Astrocyte (in vitro differentiated cells and primary cell): ENCODE measurements at regions not wholly inside any gene's neighbourhood (a gene's known extent, or its start where the extent isn't known, plus 50 kb on each side); places are given as distances from the start of the nearest gene placed in this dataset.

Experiments
- DNase-seq: peaks from one replicate; pipeline ENCODE4 v3.0.0-alpha.2; 2010; ENCODE audit warnings: low read depth
- FAIRE-seq: peaks from 2 replicates; lab custom pipeline; 2011; peaks lifted over from hg19 to GRCh38; lab: Jason Lieb, UNC
- H2AFZ ChIP-seq: 2 replicates; pipeline ENCODE4 v1.6.0; 2012; ENCODE audit warnings: low read depth, low read length, inconsistent platforms
- H3K27ac ChIP-seq: 2 replicates; pipeline ENCODE4 v1.5.1; 2011; ENCODE audit warnings: low read depth, low read length, inconsistent platforms
- H3K27me3 ChIP-seq: 2 replicates; pipeline ENCODE4 v1.6.0; 2011; ENCODE audit warnings: low read length, inconsistent platforms; ENCODE audit not compliant: insufficient read depth
- H3K36me3 ChIP-seq: 2 replicates; pipeline ENCODE4 v1.5.1; 2011; ENCODE audit warnings: low read length, inconsistent platforms; ENCODE audit not compliant: insufficient read depth
- H3K4me1 ChIP-seq: 2 replicates; pipeline ENCODE4 v1.5.1; 2011; ENCODE audit warnings: low read length, inconsistent platforms; ENCODE audit not compliant: insufficient read depth
- H3K4me2 ChIP-seq: 2 replicates; pipeline ENCODE4 v1.6.0; 2012; ENCODE audit warnings: low read length, inconsistent platforms
- H3K4me3 ChIP-seq: 2 replicates; pipeline ENCODE4 v1.5.1; 2011; ENCODE audit warnings: low read depth, mild to moderate bottlenecking, low read length, inconsistent platforms; ENCODE audit not compliant: insufficient read depth
- H3K79me2 ChIP-seq: 2 replicates; pipeline ENCODE4 v1.6.0; 2012; ENCODE audit warnings: mild to moderate bottlenecking, low read length, inconsistent platforms; ENCODE audit not compliant: insufficient read depth
- H3K9ac ChIP-seq: 2 replicates; pipeline ENCODE4 v1.6.0; 2012; ENCODE audit warnings: mild to moderate bottlenecking, low read length, inconsistent platforms
- H3K9me3 ChIP-seq: 2 replicates; pipeline ENCODE4 v1.5.1; 2012; ENCODE audit warnings: low read depth, mild to moderate bottlenecking, low read length, inconsistent platforms; ENCODE audit not compliant: insufficient read depth
- H4K20me1 ChIP-seq: 2 replicates; pipeline ENCODE4 v1.6.0; 2012; ENCODE audit warnings: low read length, inconsistent platforms; ENCODE audit not compliant: insufficient read depth
- H3K27ac Mint-ChIP-seq: one replicate; pipeline ENCODE4 v1.8.0; 2021; ENCODE audit warnings: mild to moderate bottlenecking, mixed read lengths; ENCODE audit not compliant: unreplicated experiment
- H3K27me3 Mint-ChIP-seq: one replicate; pipeline ENCODE4 v1.8.0; 2021; ENCODE audit warnings: low read depth, mixed read lengths; ENCODE audit not compliant: unreplicated experiment
- H3K36me3 Mint-ChIP-seq: one replicate; pipeline ENCODE4 v1.8.0; 2021; ENCODE audit warnings: low read depth, mixed read lengths; ENCODE audit not compliant: unreplicated experiment
- H3K4me1 Mint-ChIP-seq: one replicate; pipeline ENCODE4 v1.8.0; 2021; ENCODE audit warnings: low read depth, mixed read lengths; ENCODE audit not compliant: unreplicated experiment
- H3K4me3 Mint-ChIP-seq: one replicate; pipeline ENCODE4 v1.8.0; 2021; ENCODE audit warnings: mild to moderate bottlenecking, moderate library complexity, mixed read lengths; ENCODE audit not compliant: unreplicated experiment
- H3K9me3 Mint-ChIP-seq: one replicate; pipeline ENCODE4 v1.8.0; 2021; ENCODE audit warnings: mild to moderate bottlenecking, mixed read lengths; ENCODE audit not compliant: unreplicated experiment
- EZH2 ChIP-seq: IDR thresholded peaks from 2 replicates; pipeline ENCODE4 v1.6.1; 2012; ENCODE audit warnings: mild to moderate bottlenecking, low read length, inconsistent platforms; ENCODE audit not compliant: insufficient read depth
- TF ChIP-seq, protein P1 (sequence below): IDR thresholded peaks from 2 replicates; pipeline ENCODE4 v1.5.1; 2011; ENCODE audit warnings: low read depth, mild to moderate bottlenecking, inconsistent platforms, low read length, moderate library complexity; ENCODE audit not compliant: insufficient read depth

DNA sequence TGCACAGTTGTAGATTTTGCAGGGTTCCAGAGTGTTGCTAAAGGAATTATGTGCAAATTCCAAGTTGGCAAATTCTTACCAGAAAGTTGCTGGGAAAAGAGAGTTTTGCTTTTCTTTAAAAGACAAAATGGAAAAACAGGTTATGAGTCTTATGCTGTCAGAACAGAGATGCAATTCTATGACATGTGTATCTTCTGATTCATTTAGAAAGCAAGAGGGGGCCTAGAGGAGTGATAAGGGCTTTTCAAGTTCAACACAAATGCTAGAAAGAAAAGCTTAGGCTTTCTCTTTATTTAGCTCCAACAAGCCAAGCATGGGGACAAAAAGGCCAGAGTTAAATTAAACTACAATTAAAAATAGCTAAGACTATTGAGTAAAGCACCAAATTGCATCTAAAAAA, 72.4 kb upstream of the GATB start:
- H3K9me3 Mint-ChIP-seq: no peaks in the 10 kb centered on the region
- H3K27me3 Mint-ChIP-seq: peaks cover 9% of the 10 kb centered on the region
- H3K4me1 ChIP-seq: no peaks in the 10 kb centered on the region
- TF ChIP-seq, protein P1, sequence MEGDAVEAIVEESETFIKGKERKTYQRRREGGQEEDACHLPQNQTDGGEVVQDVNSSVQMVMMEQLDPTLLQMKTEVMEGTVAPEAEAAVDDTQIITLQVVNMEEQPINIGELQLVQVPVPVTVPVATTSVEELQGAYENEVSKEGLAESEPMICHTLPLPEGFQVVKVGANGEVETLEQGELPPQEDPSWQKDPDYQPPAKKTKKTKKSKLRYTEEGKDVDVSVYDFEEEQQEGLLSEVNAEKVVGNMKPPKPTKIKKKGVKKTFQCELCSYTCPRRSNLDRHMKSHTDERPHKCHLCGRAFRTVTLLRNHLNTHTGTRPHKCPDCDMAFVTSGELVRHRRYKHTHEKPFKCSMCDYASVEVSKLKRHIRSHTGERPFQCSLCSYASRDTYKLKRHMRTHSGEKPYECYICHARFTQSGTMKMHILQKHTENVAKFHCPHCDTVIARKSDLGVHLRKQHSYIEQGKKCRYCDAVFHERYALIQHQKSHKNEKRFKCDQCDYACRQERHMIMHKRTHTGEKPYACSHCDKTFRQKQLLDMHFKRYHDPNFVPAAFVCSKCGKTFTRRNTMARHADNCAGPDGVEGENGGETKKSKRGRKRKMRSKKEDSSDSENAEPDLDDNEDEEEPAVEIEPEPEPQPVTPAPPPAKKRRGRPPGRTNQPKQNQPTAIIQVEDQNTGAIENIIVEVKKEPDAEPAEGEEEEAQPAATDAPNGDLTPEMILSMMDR: no peak
- DNase-seq: no peak
- no peak overlapping the region for H3K9ac ChIP-seq
- no peak overlapping the region for H3K4me2 ChIP-seq
- no peak overlapping the region for H3K4me3 ChIP-seq
- no peaks in the 10 kb centered on the region for H4K20me1 ChIP-seq
- H3K27me3 ChIP-seq: no peaks in the 10 kb centered on the region
- H3K36me3 ChIP-seq: no peaks in the 10 kb centered on the region
- no peaks in the 10 kb centered on the region for H3K9me3 ChIP-seq
- H3K4me1 Mint-ChIP-seq: no peaks in the 10 kb centered on the region
- no peak overlapping the region for H3K27ac Mint-ChIP-seq
- FAIRE-seq: no peak
- no peaks in the 10 kb centered on the region for H3K36me3 Mint-ChIP-seq
- H3K4me3 Mint-ChIP-seq: no peak overlapping the region
- no peaks in the 10 kb centered on the region for H3K79me2 ChIP-seq
- H3K27ac ChIP-seq: no peak overlapping the region
- H2AFZ ChIP-seq: no peak overlapping the region

DNA sequence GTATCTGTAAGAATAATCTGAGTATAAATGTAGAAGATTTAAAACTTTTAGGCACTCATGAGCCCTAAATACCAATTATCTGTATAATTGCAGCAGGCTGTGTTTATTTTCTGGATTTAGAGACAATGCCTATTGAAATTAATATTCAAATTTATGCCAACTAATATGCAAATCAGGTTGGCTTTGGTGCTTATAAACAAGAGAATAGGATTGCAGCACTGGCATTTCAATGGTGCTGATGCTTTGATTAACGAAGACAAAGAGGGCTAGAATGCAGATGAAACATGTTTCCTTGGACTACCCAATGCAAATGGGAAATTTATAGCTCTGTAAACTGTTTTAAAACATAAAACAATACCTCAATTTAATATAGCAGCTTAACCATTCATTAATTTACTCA, 70.7 kb upstream of the GATB start:
- TF ChIP-seq EZH2: no peak
- TF ChIP-seq, protein P1: no peak
- no peak for FAIRE-seq
- Histone ChIP-seq H3K27ac (no peak overlapping the region), H3K9me3 (no peaks in the 10 kb centered on the region), H3K9ac (no peak overlapping the region), H2AFZ (no peak overlapping the region), H4K20me1 (no peaks in the 10 kb centered on the region), H3K4me2 (no peak overlapping the region), H3K4me1 (no peaks in the 10 kb centered on the region), H3K79me2 (no peaks in the 10 kb centered on the region), H3K4me3 (no peak overlapping the region), H3K36me3 (no peaks in the 10 kb centered on the region), H3K27me3 (no peaks in the 10 kb centered on the region)
- Mint-ChIP-seq H3K4me1 (no peaks in the 10 kb centered on the region), H3K9me3 (peaks cover 7% of the 10 kb centered on the region), H3K27me3 (peaks cover 7% of the 10 kb centered on the region), H3K27ac (no peak overlapping the region), H3K36me3 (no peaks in the 10 kb centered on the region), H3K4me3 (no peak overlapping the region)
- no peak for DNase-seq

DNA sequence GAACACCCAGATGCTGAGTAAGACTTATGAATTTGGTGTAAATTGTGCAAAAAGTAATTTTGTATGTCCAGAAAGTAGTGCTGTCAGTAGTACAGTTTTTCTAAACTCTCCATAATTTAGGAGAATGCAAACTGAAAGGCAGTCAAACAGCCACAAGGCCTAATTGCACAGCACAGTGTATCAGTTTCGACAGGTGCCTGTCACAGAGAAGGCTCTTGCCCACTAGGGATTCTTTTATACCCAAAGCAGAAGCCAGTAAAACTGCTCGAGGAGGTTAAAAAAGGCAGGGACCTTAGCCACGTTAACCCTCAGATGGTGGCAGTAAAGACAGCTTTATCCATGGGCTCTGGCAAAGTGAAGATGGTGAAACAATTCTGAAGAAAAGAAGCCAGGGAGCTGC, 69.4 kb upstream of the GATB start:
- Histone ChIP-seq H3K4me3 (no peak overlapping the region), H4K20me1 (no peaks in the 10 kb centered on the region), H2AFZ (no peak overlapping the region), H3K36me3 (no peaks in the 10 kb centered on the region), H3K4me2 (no peak overlapping the region), H3K79me2 (no peaks in the 10 kb centered on the region), H3K9me3 (no peaks in the 10 kb centered on the region), H3K4me1 (no peaks in the 10 kb centered on the region), H3K9ac (no peak overlapping the region), H3K27ac (no peak overlapping the region), H3K27me3 (no peaks in the 10 kb centered on the region)
- Mint-ChIP-seq H3K4me1 (no peaks in the 10 kb centered on the region), H3K36me3 (no peaks in the 10 kb centered on the region), H3K9me3 (peaks cover 7% of the 10 kb centered on the region), H3K27ac (no peak overlapping the region), H3K4me3 (no peak overlapping the region), H3K27me3 (peaks cover 5% of the 10 kb centered on the region)
- FAIRE-seq (no peak), DNase-seq (no peak)
- TF ChIP-seq, protein P1: no peak
- TF ChIP-seq EZH2: no peak
